ENCODE measurements at regions not wholly inside any gene's neighbourhood (a gene's known extent, or its start where the extent isn't known, plus 50 kb on each side); places are given as distances from the start of the nearest gene placed in this dataset.

DNA sequence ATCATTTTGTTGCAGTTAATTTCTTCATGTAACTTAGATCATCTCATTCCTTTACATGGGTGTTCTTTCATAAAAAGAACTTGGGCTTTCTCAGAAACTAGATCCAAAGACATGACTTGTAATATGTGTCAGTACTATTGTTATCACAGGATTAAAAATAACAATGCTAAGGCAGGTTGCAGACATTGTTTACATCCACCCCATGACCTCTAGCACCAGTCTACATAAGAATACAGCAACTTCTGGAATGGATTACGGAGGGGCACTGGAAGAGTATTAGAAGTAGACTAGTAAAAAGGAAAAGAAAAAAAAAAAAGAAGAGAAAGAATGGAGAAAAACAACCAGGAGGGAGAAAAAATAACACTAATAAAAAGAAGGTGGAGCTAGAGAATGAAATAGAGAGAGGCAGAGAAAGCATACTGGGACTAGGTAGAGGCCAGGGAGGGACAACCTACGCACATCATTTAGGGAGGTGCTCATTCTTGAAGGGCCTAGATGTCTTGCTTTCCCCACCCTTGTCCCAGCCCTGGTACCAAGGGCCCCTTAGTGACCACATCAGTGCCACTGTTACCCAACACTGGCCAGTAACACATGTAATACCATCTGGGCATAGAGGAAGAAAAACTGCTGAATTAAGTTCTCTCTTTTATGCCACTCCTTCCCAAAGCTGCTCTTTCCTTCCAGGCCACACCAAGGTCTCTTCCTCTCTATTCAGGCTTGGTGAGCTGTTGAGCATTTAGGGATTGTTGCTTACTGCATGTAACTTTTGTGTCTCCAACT is 70.6 kb upstream of the KLF7 start:
- DNase-seq (ENCODE audit: low read depth) = no peak

GRCh38 chr2:207238831-207239701 is 73.3 kb upstream of the KLF7 start:
- no peak for DNase-seq (ENCODE audit: low read depth)

DNA sequence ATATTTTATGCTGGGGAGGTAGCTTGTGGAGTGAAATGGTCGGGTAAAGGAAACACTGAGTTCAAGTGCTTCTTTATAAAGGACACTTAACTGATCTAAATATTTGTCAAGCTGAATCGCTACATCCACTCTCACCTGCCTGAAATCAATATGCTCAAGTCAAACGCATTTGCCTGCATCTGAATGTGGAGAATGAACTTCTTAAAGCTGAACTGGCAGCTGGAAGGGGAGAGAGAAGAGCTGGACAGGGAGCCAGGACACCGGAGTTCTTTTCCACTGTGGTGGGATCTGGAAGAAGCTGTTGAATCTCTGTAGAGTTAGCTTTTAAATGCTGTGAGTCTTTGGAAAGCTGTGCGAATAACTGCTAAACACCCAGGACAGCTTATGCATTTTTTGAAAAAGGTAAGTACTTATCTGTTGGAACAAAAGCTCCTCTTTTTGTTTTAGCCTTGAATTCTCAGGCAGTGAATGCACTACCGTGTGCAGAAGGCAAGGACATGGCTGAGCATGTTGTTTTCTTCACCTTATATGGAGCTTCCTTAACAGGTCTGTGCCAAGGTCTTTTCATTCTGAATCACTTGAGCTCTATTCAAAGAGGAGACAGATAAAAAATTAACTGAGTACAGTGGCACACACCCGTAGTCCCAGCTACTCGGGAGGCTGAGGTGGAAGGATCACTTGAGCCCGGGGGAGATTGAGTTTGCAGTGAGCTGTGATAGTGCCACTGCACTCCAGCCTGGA is 74.2 kb upstream of the KLF7 start:
- no peak for DNase-seq (ENCODE audit: low read depth)

DNA sequence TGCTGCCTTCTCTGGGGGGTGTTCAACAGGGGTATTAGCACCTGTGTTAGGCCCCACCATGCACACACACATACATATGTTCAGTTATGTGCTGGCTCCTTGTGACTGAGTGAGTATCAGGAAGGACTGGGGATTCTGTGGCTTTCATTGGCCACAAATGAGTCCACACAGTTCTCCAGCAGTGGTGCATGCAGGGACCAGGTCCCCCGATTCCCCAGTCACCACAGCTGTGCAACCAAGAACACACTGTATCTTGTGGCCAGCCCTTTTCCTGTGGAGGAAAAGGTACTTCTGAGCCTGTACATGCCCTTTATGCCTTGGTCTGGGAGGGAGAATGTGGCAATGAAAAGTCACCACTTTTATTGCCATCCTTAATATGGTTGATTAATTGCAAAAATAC is 74.9 kb upstream of the KLF7 start:
- no peak for DNase-seq (ENCODE audit: low read depth)

- DNase-seq (ENCODE audit: low read depth) = no peak
Observed at GRCh38 chr2:207241198-207241597, 75.5 kb upstream of the KLF7 start.

DNA sequence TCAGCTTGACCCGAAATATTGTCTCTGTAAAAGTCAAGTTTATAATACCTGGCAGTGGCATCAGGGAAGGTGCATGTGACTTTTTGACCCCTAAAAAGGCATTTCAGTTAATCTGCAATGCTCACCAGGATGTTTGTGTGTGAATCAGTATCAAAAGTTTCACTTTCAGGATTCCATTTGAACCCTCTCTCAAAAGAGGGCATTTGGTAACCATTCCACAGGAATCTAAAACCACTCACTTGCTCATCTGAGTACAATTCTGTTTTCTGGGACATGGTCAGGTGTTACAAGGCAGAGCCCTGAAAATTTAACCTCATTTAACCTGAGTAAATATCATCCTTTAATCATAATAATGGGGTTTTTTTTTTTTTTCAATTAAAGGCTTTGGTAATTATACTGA is 77.9 kb upstream of the KLF7 start:
- DNase-seq (ENCODE audit: low read depth) = no peak

- no peak for DNase-seq (ENCODE audit: low read depth)
Observed at GRCh38 chr2:207244971-207245925, 79.5 kb upstream of the KLF7 start.

GRCh38 chr2:207248702-207249377 is 83.1 kb upstream of the KLF7 start:
- no peak for DNase-seq (ENCODE audit: low read depth)

DNA sequence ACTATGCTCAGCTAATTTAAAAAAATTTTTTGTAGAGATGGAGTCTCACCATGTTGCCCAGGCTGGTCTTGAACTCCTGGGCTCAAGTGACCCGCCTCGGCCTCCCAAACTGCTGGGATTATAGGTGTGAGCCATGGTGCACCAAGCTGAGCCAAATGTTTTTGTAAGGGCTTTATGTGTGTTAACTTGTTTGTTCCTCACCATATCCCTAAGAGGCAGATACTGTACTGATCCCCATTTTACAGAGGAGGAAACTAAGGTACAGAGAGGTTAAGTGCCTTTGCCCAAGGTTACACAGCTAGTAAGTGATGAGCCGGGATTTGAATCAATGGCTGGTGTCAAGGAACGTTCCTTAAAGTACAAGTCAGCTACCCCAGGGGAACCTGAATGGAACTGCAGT is 85.3 kb upstream of the KLF7 start:
- no peak for DNase-seq (ENCODE audit: low read depth)

GRCh38 chr2:207251573-207252192 is 85.9 kb upstream of the KLF7 start:
- DNase-seq (ENCODE audit: low read depth) = no peak

- no peak for DNase-seq (ENCODE audit: low read depth)
Observed at GRCh38 chr2:207252416-207252815, 86.7 kb upstream of the KLF7 start.

DNA sequence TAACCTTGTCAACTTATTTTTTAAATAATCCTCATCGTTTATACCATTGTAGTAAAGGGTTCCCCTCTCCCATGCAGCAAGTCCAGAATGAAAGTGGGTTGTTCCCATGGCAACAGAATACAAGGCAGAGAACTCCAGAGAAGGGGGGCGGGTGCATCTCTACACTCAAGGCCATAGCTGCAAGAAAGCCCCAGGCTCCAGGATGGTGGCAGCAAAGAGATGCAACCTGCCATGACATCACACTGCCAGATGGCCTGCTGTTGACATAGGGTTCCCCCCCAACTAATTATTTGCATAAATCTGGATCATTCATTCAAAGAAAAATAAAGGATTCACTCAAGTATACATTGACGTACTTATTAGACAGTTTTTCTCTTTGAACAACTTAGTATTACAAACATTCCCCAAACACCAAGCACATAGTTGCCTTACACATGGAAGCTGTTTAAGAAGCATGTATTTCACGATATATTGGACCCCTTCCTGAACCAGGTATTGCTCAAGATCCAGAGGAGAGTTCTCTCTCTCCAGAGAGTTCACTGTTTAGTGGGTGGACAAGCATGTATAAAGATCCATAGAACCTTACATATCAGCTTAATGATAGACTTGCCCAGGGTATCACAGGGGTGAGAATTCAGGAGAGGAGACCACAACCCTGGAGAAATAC is 87.4 kb upstream of the KLF7 start:
- DNase-seq (ENCODE audit: low read depth) = no peak

DNA sequence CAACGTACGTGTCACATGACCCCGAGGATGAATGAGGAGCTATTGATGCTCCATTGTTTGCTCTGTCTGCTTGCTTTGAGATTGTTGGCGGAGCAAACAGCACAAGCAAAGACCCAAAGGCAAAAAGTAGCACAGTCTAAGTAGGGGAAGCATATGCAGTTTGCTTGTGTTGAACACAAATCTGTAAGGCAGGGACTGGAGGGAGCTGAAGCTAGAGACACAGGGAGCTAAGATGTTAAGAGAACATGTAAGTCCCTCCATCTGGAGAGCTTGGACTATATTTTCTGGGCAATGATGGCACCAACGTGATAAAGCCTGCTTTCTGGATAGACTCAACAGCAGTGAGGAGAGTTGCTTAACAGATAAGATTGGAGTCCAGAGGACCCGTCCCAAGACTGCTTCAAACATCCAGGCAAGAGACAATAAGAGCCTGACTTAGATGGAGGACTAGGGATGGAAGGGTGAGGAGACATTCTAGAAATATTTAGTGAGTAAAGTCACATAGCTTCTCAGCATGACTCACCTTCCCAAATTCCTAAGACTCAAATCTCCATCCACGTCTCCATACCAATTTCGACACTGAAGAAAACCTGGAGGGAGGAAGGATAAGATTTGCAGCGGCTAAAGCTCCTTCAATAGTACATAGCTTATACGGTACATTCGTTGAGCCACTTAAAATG is 88.1 kb upstream of the KLF7 start:
- DNase-seq (ENCODE audit: low read depth) = no peak

DNA sequence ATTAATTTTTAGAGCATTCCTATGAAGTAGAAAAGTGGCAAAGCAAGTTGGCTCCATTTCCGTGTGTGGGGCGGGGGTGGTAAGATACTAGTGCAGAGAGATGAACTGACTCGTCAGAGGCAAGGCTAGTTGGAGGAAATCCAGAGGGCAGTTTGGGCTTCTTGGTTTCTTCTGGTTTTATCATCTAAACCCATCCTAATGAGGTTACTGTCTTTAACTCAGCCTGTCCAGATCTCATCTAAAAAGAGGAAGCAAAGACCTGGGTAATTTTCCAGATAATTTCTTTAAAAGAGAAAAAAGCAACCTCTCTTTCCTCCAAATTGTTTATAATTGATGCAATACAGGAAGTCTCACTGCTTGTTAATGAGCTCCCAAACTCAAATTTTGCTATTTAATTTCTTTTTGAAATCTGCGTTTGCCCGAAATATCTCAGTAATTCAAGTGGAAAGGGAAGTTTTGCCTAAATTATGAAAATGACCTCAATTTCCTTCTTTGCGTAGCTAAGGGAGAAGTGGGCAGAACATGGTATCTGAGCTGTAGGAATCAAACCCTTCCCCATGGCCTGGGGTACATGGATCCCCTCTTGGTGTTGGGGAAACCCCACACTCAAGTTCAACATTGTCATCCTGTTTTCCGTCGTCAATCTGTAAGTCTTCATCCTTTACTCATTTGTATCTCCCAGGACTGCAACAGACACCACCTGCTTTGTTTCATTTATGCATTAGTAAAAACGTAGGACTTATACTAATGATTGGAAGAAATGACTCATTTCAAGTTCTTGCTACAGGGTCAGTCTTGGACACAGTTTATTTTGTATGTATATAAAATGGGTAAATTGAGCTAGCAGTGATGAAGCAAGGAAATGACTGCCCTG is 89.1 kb upstream of the KLF7 start:
- no peak for DNase-seq (ENCODE audit: low read depth)

DNA sequence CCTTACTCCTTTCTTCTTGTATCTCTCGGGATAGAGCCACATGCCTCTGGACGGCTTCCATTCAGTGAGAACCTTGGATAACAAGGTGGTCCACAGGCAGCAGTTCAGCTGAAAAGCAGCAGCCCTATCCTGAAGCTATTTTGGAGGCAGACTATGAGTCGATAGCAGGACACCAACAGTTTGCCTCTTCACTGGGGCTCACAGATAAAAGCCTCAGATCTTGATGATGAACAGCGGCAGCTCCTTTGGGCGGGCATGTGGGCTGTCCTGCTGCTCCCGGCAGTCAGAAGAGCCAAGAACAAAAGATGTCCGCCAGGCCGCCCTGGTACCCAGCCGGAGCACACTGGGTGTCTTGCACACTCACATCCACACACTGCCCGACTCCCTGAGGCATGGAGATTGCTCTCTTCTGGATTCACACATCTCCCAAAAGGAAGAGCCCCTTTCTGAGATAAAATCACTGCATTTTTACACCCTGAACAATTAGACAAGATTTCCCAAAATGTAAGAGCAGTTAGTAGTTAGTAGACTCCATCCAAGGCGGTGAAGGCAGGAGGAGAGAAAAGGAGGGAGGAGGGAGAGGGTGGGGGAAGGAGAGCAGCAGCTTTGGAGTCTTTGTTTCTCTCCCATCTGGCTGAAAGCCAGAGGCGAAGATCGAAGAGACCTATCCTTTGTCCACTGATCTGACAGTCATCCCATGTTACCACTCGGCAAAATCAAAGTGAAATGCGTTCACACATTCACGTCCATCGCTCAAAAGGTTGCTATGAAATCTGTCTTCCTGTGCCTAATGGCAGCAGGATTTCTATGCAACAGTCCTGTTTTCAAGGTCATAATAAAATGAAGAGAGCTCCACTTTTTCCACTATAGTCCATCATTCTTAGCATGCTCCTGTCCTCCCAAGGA is 90.1 kb upstream of the KLF7 start:
- DNase-seq (ENCODE audit: low read depth) = no peak

DNA sequence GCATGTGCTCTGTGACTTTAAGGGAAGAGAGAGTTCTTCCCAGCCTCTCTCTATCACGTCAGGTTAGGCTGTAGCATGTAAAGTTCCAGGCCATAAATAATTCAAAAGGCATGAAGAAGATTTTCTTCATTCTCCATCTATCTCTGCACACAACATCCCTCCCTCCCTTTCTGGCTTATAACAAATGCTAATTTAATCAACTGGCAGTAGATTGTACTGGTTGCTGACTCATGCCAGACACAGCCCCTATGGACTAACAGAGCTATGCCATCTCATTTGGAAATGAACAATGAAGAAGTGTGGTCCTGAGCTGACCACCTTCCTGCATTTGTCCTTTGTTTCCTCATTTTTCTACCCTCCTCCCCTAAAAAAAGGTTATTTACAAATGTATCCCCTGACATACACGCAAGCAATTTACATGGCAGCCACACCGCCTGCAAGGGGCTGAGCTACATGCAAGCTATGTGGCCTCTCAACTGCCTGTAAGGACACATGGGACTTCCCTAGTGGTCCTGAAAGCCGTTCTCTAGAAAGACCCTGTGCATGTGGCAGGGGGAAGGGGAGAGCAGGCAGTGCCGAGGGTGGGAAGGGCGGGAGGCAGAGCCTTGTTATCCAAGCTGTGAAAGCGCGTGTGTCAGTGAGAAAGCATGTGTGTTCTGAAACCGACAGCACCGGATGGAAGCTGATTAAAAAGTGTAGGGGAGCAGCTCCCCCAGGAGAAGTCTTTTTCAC is 90.9 kb upstream of the KLF7 start:
- no peak for DNase-seq (ENCODE audit: low read depth)

All from stimulated activated CD8-positive, alpha-beta memory T cell treated with anti-CD3 and anti-CD28 coated beads, Interleukin-15, amount 100 ng/mL, for 1 hour (primary cell).